KMS-11 (cell line): ENCODE measurements at regions not wholly inside any gene's neighbourhood (a gene's known extent, or its start where the extent isn't known, plus 50 kb on each side); places are given as distances from the start of the nearest gene placed in this dataset.

Source experiments
- H2AFZ ChIP-seq: fragments of 200-600 bp; sonication (generic); 2 replicates; pipeline ENCODE4 v1.6.1; 2016; ENCODE audit warnings: antibody characterized with exemption, mixed run types, low read depth
- H3K27ac ChIP-seq: fragments of 200-600 bp; sonication (generic); 2 replicates; pipeline ENCODE4 v1.6.1; 2016; ENCODE audit warnings: mild to moderate bottlenecking, mixed run types
- H3K27me3 ChIP-seq: fragments of 200-600 bp; sonication (generic); 2 replicates; pipeline ENCODE4 v1.6.1; 2017; ENCODE audit warnings: mild to moderate bottlenecking, low read depth, mixed run types, moderate library complexity; ENCODE audit not compliant: insufficient read depth
- H3K36me3 ChIP-seq: fragments of 200-600 bp; sonication (generic); 2 replicates; pipeline ENCODE4 v1.6.1; 2017; ENCODE audit warnings: mild to moderate bottlenecking, mixed run types; ENCODE audit not compliant: insufficient read depth
- H3K4me1 ChIP-seq: fragments of 200-600 bp; sonication (generic); 2 replicates; pipeline ENCODE4 v1.6.1; 2016; ENCODE audit warnings: mild to moderate bottlenecking, low read depth, mixed run types; ENCODE audit not compliant: poor library complexity, severe bottlenecking
- H3K4me2 ChIP-seq: fragments of 200-600 bp; sonication (generic); 2 replicates; pipeline ENCODE4 v1.7.0; 2016; ENCODE audit warnings: mild to moderate bottlenecking, mixed run types
- H3K4me3 ChIP-seq: fragments of 200-600 bp; sonication (generic); IDR thresholded peaks from 2 replicates; pipeline ENCODE4 v1.6.1; 2017; ENCODE audit warnings: low read depth, low read length, mixed read lengths; ENCODE audit not compliant: insufficient read depth
- H3K79me2 ChIP-seq: fragments of 200-600 bp; sonication (generic); 2 replicates; pipeline ENCODE4 v1.6.1; 2016; ENCODE audit warnings: low read depth, mixed run types; ENCODE audit not compliant: insufficient read depth
- H3K9ac ChIP-seq: fragments of 200-600 bp; sonication (generic); 2 replicates; pipeline ENCODE4 v1.6.1; 2016; ENCODE audit warnings: mild to moderate bottlenecking, mixed run types
- H4K20me1 ChIP-seq: fragments of 200-600 bp; sonication (generic); 2 replicates; pipeline ENCODE4 v1.6.1; 2016; ENCODE audit warnings: mild to moderate bottlenecking, mixed run types; ENCODE audit not compliant: insufficient read depth
- TF ChIP-seq, protein P1 (sequence below): fragments of 200-600 bp; sonication (generic); conservative IDR thresholded peaks from 2 replicates; pipeline ENCODE4 v1.6.1; 2017; ENCODE audit warnings: low read depth, mild to moderate bottlenecking, antibody characterized with exemption, low read length, moderate library complexity, mixed read lengths

GRCh38 chr13:24038841-24039330 lies 121.6 kb upstream of the SPATA13 start:
- Histone ChIP-seq H3K9ac (no peak overlapping the region), H3K27ac (no peak overlapping the region)

GRCh38 chr13:24039621-24040475 lies 120.7 kb upstream of the SPATA13 start:
- H4K20me1 ChIP-seq = no peaks in the 10 kb centered on the region
- H2AFZ ChIP-seq = no peak overlapping the region
- no peaks in the 10 kb centered on the region for H3K79me2 ChIP-seq
- no peak overlapping the region for H3K9ac ChIP-seq
- TF ChIP-seq, protein P1, sequence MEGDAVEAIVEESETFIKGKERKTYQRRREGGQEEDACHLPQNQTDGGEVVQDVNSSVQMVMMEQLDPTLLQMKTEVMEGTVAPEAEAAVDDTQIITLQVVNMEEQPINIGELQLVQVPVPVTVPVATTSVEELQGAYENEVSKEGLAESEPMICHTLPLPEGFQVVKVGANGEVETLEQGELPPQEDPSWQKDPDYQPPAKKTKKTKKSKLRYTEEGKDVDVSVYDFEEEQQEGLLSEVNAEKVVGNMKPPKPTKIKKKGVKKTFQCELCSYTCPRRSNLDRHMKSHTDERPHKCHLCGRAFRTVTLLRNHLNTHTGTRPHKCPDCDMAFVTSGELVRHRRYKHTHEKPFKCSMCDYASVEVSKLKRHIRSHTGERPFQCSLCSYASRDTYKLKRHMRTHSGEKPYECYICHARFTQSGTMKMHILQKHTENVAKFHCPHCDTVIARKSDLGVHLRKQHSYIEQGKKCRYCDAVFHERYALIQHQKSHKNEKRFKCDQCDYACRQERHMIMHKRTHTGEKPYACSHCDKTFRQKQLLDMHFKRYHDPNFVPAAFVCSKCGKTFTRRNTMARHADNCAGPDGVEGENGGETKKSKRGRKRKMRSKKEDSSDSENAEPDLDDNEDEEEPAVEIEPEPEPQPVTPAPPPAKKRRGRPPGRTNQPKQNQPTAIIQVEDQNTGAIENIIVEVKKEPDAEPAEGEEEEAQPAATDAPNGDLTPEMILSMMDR = no peak
- H3K4me2 ChIP-seq = no peak overlapping the region
- no peaks in the 10 kb centered on the region for H3K27me3 ChIP-seq
- no peak overlapping the region for H3K4me3 ChIP-seq
- no peaks in the 10 kb centered on the region for H3K36me3 ChIP-seq
- H3K27ac ChIP-seq = no peak overlapping the region
- H3K4me1 ChIP-seq = no peaks in the 10 kb centered on the region

More at GRCh38 chr13:24038841-24039330, 121.6 kb upstream of the SPATA13 start:
- Histone ChIP-seq H3K36me3 (no peaks in the 10 kb centered on the region), H3K4me2 (no peak overlapping the region), H3K4me3 (no peak overlapping the region), H2AFZ (no peak overlapping the region), H3K79me2 (no peaks in the 10 kb centered on the region), H3K4me1 (no peaks in the 10 kb centered on the region), H4K20me1 (no peaks in the 10 kb centered on the region), H3K27me3 (no peaks in the 10 kb centered on the region)
- TF ChIP-seq, protein P1 = no peak

DNA sequence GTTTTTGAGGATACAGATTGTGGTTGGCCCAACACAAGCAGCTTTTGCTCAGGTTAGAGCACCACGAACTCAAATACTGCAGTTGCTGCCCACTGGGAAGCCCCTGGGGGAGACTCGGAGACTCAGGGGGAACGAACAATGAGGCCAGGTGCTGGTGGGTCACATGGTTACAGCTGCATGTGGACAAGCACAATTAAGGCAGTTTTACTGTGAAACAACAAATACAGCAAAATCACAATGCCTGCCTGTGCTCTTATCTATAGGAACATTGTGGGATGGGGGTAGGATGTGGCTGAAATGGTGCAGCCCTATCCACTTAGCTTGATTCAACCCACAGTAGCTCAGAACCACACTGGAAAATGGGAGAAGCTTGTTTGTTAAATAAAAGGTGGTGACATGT lies 119.7 kb upstream of the SPATA13 start:
- no peak overlapping the region for H3K27ac ChIP-seq
- H3K4me3 ChIP-seq = no peak overlapping the region
- no peaks in the 10 kb centered on the region for H3K27me3 ChIP-seq
- no peaks in the 10 kb centered on the region for H3K4me1 ChIP-seq
- no peaks in the 10 kb centered on the region for H4K20me1 ChIP-seq
- no peaks in the 10 kb centered on the region for H3K79me2 ChIP-seq
- H3K4me2 ChIP-seq = no peak overlapping the region
- no peaks in the 10 kb centered on the region for H3K36me3 ChIP-seq
- TF ChIP-seq, protein P1 = no peak
- no peak overlapping the region for H3K9ac ChIP-seq
- no peak overlapping the region for H2AFZ ChIP-seq

DNA sequence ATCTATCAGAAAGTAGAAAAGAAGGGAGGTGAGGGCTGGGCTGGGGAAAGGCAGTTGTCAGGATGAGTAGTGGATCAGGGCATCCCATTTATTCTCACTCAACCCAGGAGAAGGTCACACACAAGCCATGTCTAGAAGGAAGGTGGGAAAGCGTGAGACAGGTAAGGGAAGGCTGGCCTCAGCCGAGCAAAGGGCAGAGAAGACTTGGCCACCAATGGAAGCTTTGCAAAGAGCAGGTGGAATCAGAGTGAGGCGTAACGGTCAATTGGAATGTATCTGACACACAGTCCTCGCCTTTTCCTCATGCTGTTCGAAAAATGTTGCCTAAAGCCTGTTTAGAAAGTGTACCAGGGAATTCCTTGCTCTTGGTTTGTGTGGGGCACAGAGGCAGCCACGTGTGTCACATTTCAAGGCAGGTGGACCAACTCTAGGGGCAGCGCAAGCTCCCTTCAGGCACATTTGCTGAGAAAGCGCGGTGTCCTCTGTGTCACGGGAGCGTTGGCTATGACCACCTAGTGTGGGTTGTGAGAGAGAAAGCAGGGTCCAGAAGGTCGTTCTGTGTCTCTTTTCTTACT lies 118.8 kb upstream of the SPATA13 start:
- H2AFZ ChIP-seq = no peak overlapping the region
- no peak overlapping the region for H3K4me2 ChIP-seq
- H3K79me2 ChIP-seq = no peaks in the 10 kb centered on the region
- TF ChIP-seq, protein P1 = no peak
- no peak overlapping the region for H3K4me3 ChIP-seq
- no peaks in the 10 kb centered on the region for H3K27me3 ChIP-seq
- H4K20me1 ChIP-seq = no peaks in the 10 kb centered on the region
- no peaks in the 10 kb centered on the region for H3K4me1 ChIP-seq
- H3K9ac ChIP-seq = no peak overlapping the region
- H3K36me3 ChIP-seq = no peaks in the 10 kb centered on the region
- no peak overlapping the region for H3K27ac ChIP-seq
